ENCODE measurements at regions not wholly inside any gene's neighbourhood (a gene's known extent, or its start where the extent isn't known, plus 50 kb on each side); places are given as distances from the start of the nearest gene placed in this dataset.

DNA sequence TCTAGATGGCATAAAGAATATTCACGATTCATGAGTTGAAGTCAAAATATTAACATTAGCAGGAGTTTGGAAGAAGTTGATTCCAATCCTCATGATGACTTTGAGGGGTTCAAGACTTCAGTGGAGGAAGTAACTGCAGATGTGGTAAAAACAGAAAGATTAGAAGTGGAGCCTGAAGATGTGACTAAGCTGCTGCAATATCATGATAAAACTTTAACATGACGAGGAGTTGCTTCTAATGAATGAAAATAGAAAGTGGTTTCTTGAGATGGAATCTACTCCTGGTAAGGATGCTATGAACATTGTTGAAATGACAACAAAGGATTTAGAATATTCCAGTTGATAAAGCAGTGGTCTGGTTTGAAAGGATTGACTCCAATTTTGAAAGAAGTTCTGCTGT is 70.1 kb upstream of the TMLHE start:
- TF ChIP-seq, protein P1, sequence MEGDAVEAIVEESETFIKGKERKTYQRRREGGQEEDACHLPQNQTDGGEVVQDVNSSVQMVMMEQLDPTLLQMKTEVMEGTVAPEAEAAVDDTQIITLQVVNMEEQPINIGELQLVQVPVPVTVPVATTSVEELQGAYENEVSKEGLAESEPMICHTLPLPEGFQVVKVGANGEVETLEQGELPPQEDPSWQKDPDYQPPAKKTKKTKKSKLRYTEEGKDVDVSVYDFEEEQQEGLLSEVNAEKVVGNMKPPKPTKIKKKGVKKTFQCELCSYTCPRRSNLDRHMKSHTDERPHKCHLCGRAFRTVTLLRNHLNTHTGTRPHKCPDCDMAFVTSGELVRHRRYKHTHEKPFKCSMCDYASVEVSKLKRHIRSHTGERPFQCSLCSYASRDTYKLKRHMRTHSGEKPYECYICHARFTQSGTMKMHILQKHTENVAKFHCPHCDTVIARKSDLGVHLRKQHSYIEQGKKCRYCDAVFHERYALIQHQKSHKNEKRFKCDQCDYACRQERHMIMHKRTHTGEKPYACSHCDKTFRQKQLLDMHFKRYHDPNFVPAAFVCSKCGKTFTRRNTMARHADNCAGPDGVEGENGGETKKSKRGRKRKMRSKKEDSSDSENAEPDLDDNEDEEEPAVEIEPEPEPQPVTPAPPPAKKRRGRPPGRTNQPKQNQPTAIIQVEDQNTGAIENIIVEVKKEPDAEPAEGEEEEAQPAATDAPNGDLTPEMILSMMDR (IDR thresholded peaks at IDR 0.05): no peak
- no peak for TF ChIP-seq POLR2AphosphoS5 (IDR thresholded peaks at IDR 0.05)
- TF ChIP-seq EP300 (IDR thresholded peaks at IDR 0.05): no peak
- no peak for TF ChIP-seq POLR2A (IDR thresholded peaks at IDR 0.05)
